Transverse colon (tissue), 3 donors: ENCODE measurements at regions not wholly inside any gene's neighbourhood (a gene's known extent, or its start where the extent isn't known, plus 50 kb on each side); places are given as distances from the start of the nearest gene placed in this dataset.

Experiments used
- CTCF ChIP-seq, 5 experiments: fragments of 200-600 bp in 3 of 5; fragments of 450-650 bp in 2 of 5; sonication (generic) in 3 of 5; IDR thresholded peaks; 1 replicate in 2 of 5; 2 replicates in 3 of 5; pipeline ENCODE4 v1.5.1; 2016 to 2017; ENCODE audit warnings: antibody characterized with exemption in 5 of 5, inconsistent platforms in 3 of 5, mild to moderate bottlenecking in 2 of 5, moderate library complexity in 1 of 5
- POLR2A ChIP-seq: fragments of 450-650 bp; IDR thresholded peaks from one replicate; pipeline ENCODE4 v1.6.1; 2016; ENCODE audit warnings: antibody characterized with exemption, mild to moderate bottlenecking, moderate library complexity

GRCh38 chr6:86070151-86070550, 427.5 kb upstream of the SYNCRIP start:
- TF ChIP-seq CTCF (IDR thresholded peaks at IDR 0.05) (no peak), POLR2A (no peak)
